ENCODE measurements at regions not wholly inside any gene's neighbourhood (a gene's known extent, or its start where the extent isn't known, plus 50 kb on each side); places are given as distances from the start of the nearest gene placed in this dataset.

DNA sequence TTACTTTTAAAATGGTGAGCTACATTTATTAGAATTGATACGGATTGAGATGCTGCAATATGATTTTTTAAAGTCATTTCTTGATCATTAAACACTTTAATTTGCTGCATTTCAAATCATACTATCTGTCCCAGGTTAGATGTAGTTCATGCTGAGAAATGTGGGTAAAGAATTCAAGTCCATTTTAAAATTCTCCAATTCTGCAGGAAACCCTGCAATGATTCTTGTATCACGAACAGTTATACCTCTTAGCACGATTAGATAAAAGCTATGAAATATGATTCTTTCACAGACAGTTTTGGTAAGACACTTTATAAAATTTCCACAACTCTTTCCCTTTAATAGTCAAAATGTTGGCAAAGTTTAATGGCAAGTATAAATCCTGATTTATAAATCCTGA, 693.4 kb downstream of the ADGRL2 start:
- H3K27ac ChIP-seq, result no peak overlapping the region
- ChIA-PET POLR2A (ENCODE audit: low non-redundant PET) (no interaction called here), CTCF (no interaction called here)
- TF ChIP-seq, protein P1, sequence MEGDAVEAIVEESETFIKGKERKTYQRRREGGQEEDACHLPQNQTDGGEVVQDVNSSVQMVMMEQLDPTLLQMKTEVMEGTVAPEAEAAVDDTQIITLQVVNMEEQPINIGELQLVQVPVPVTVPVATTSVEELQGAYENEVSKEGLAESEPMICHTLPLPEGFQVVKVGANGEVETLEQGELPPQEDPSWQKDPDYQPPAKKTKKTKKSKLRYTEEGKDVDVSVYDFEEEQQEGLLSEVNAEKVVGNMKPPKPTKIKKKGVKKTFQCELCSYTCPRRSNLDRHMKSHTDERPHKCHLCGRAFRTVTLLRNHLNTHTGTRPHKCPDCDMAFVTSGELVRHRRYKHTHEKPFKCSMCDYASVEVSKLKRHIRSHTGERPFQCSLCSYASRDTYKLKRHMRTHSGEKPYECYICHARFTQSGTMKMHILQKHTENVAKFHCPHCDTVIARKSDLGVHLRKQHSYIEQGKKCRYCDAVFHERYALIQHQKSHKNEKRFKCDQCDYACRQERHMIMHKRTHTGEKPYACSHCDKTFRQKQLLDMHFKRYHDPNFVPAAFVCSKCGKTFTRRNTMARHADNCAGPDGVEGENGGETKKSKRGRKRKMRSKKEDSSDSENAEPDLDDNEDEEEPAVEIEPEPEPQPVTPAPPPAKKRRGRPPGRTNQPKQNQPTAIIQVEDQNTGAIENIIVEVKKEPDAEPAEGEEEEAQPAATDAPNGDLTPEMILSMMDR (conservative IDR thresholded peaks at IDR 0.05; ENCODE audit: low read depth), result no peak
- DNase-seq (ENCODE audit: low spot score), result no peak

DNA sequence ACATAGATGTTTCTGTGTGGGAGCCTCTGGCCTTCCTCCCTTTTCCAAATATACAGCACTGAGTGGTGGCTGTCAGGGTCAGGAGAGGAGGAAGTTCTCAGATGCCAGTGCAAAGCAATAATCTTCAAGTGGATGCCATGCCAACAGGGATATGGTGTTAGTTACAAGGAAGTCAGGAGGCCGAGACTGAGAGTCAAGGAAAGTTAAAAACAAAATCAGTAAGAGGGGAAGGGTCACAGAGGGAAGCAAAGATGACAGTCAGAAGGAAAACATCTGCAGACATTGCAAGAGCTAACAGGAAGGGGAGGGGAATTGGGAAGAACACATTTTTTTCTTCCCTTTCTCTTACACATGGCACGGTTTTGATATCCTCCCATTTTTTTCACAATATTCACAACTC, 691.4 kb downstream of the ADGRL2 start:
- CTCF ChIA-PET, result no interaction called here
- TF ChIP-seq, protein P1 (conservative IDR thresholded peaks at IDR 0.05; ENCODE audit: low read depth), result no peak
- H3K27ac ChIP-seq, result no peak overlapping the region
- DNase-seq (ENCODE audit: low spot score), result no peak
- POLR2A ChIA-PET (ENCODE audit: low non-redundant PET), result no interaction called here

DNA sequence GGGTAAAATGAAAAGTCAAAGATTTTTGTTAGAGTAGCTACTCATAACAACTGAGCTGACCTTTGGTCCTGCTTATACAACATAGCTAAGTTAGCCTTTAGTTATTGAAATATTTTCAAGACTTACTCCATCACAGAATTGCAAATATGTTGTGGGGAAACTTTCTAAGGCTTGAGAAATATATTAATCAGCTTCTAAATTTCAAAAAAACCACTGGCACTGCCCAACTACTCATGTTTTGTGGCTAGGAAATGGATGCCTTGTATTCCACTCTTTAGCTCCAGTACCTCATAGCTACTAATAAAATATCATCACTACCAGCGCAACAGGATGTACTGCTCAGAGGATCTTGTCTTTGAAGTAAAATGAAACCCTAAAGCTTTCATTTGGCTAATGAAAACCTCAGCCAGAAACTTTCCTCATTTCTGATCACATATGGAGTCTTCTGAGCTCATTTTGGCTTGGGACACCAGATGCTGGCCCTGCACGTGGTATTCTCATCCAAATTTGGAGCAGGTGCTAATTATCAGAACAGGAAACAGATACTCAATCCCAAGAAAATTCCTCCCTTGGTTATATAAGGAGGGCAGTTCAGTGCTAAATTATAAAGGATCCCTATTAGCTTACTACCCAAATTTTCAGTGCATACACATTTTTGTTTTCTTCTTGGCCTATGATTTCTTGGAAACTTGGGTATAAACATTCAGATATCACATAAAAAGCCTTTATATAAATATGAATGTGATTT, 690.7 kb downstream of the ADGRL2 start:
- CTCF ChIA-PET, result no interaction called here
- TF ChIP-seq, protein P1 (conservative IDR thresholded peaks at IDR 0.05; ENCODE audit: low read depth), result no peak
- no peak for DNase-seq (ENCODE audit: low spot score)
- POLR2A ChIA-PET (ENCODE audit: low non-redundant PET), result no interaction called here
- H3K27ac ChIP-seq, result no peak overlapping the region

DNA sequence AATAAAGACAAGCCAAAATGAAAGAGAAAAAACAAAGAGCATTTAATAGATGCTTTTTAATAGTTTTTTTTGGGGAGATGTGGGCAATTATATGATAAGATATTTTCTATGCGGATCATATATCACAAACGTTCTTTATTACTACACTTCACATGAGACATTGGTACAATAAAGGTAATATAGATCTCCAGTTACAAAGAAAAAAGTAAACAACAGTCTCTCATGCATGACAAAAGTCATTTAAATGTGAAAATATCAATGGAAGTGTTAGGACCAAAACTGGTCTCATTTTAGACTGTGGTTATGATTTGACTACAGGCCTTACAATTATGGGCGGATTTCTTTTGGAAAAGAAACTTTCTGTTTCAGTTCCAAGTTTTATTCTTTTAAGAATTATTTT, 687.0 kb downstream of the ADGRL2 start:
- POLR2A ChIA-PET (ENCODE audit: low non-redundant PET), result no interaction called here
- TF ChIP-seq, protein P1 (conservative IDR thresholded peaks at IDR 0.05; ENCODE audit: low read depth), result no peak
- DNase-seq (ENCODE audit: low spot score), result no peak
- no peak overlapping the region for H3K27ac ChIP-seq
- CTCF ChIA-PET, result no interaction called here

DNA sequence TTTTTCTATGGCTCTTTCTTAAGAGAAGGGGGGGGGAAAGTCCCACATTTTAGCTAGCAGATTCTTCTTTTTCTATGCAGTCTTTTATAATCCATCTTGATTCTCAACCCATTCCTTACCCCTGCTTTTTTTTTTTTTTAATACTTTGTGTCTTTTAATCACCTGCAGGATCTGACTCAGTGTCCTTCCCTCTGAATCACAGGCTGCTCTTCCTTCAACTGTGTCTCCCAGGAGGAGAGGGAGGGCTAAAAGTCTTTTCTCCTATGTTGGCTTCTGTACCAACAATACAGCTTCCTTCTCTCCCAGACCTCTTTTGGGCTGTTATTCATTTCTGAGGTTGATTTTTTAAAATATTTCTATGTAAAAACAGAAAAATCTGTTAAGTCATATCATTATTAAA, 686.2 kb downstream of the ADGRL2 start:
- POLR2A ChIA-PET (ENCODE audit: low non-redundant PET), result no interaction called here
- no peak overlapping the region for H3K27ac ChIP-seq
- TF ChIP-seq, protein P1 (conservative IDR thresholded peaks at IDR 0.05; ENCODE audit: low read depth), result no peak
- CTCF ChIA-PET, result interaction anchor here (0.5 kb wide), 1 partner anchor 83 kb away, joined by 3 read pairs; no protein-coding TSS in a partner anchor
- DNase-seq (ENCODE audit: low spot score), result peak; percentile 38

DNA sequence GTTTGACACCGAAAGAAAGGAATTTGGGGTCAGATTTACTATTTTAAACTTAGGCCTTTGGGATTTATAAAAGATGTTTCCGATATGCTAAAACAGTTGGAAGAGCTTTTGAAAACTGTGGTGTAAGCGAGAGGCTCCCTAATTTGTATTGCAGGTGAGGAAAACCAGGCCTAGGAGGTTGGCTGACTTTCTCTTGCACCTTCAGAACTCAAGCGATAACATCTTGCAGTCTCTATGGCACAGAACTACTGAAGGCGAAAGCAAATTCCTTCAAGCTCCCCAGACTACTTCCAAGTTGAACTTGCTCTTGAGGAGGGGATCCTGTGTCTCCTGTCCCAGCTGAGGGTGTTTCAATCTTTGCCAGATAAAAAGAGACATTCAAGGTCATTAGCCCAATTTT, 685.7 kb downstream of the ADGRL2 start:
- no peak for DNase-seq (ENCODE audit: low spot score)
- no peak overlapping the region for H3K27ac ChIP-seq
- POLR2A ChIA-PET (ENCODE audit: low non-redundant PET), result no interaction called here
- CTCF ChIA-PET, result interaction anchor here (0.5 kb wide), 1 partner anchor 83 kb away, joined by 3 read pairs; no protein-coding TSS in a partner anchor
- TF ChIP-seq, protein P1 (conservative IDR thresholded peaks at IDR 0.05; ENCODE audit: low read depth), result no peak
